ENCODE measurements at regions not wholly inside any gene's neighbourhood (a gene's known extent, or its start where the extent isn't known, plus 50 kb on each side); places are given as distances from the start of the nearest gene placed in this dataset.

DNA sequence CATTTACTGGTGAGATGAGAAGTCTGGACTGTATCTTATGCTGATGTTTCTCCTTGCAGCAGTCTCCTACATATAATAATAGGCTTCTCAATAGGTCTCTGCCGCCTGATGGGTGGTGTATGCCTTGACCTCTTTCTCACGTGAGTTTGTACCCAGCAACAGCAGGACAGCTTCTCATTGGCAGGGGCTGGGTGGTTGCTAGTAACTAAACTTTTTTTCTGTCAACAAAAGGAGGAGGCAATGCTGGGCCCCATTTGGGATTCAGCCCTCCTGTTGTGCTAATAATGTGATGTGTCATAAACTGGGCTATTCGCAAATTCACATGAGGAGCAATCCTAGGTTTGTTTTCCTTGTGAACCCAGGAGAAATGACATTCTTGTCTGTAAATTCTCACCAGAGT, 533.6 kb downstream of the GATA3 start:
- no peak for DNase-seq (ENCODE audit: low read depth, low spot score)
- WGBS (ENCODE audit: insufficient coverage, insufficient replicate concordance, low lambda C conversion rate, missing lambda C conversion rate): 33% methylated on average over 3 of the region's 3 CpGs
- POLR2A ChIA-PET: no interaction called here
- Histone ChIP-seq H3K4me1 (ENCODE audit: control insufficient read depth, insufficient read depth, low read length) (no peaks in the 10 kb centered on the region), H3K4me3 (no peak overlapping the region), H3K27me3 (replicated peaks in 1 of 2; ENCODE audit: control insufficient read depth in 2 of 2, insufficient read depth in 2 of 2, low read length in 1 of 2) (no peaks in the 10 kb centered on the region), H2AFZ (ENCODE audit: control insufficient read depth, low read depth, low read length) (no peak overlapping the region), H3K9ac (ENCODE audit: control insufficient read depth, insufficient read depth, low read length) (no peak overlapping the region), H3K36me3 (ENCODE audit: control insufficient read depth in 2 of 2, insufficient read depth in 2 of 2, low read length in 1 of 2) (no peaks in the 10 kb centered on the region), H4K20me1 (ENCODE audit: control insufficient read depth, insufficient read depth) (no peaks in the 10 kb centered on the region), H3K79me2 (ENCODE audit: control insufficient read depth, insufficient read depth, low read length) (no peaks in the 10 kb centered on the region), H3K27ac (ENCODE audit: control insufficient read depth, insufficient read depth) (no peak overlapping the region), H3K9me3 (replicated peaks; ENCODE audit: control insufficient read depth, insufficient read depth, low read length) (no peaks in the 10 kb centered on the region), H3K4me2 (ENCODE audit: control insufficient read depth, insufficient read depth) (no peak overlapping the region)
- intact Hi-C loops (cut with micrococcal nuclease; ENCODE audit: unreplicated experiment) (no loop called here), in situ Hi-C loops (cut with MboI) (no loop called here)
- ATAC-seq: no peak
- CTCF ChIA-PET: no interaction called here
- BruUV-seq (replicated peaks): no TSS peak
- FAIRE-seq: no peak
- RAD21 ChIA-PET (ENCODE audit: unreplicated experiment): no interaction called here
- SMC1A ChIA-PET (ENCODE audit: uncharacterized antibody, unreplicated experiment): no interaction called here
- TF ChIP-seq POLR2A (IDR thresholded peaks at IDR 0.05; ENCODE audit: low read depth, low read length) (no peak), KDM1A (IDR thresholded peaks at IDR 0.05; ENCODE audit: borderline replicate concordance) (no peak), NFYB (IDR thresholded peaks at IDR 0.05; ENCODE audit: insufficient read depth, low read depth, low read length) (no peak), IKZF1 (conservative IDR thresholded peaks at IDR 0.05) (no peak), NR2C2 (IDR thresholded peaks at IDR 0.05; ENCODE audit: borderline replicate concordance, control insufficient read depth, insufficient read length, low read depth) (no peak), SREBF1 (IDR thresholded peaks at IDR 0.05; ENCODE audit: low read length) (no peak), CHD4 (IDR thresholded peaks at IDR 0.05) (no peak), MTA3 (IDR thresholded peaks at IDR 0.05; ENCODE audit: borderline replicate concordance, low read length) (no peak), STAT3 (IDR thresholded peaks at IDR 0.05; ENCODE audit: low read depth, low read length) (no peak)
- TF ChIP-seq, protein P1, sequence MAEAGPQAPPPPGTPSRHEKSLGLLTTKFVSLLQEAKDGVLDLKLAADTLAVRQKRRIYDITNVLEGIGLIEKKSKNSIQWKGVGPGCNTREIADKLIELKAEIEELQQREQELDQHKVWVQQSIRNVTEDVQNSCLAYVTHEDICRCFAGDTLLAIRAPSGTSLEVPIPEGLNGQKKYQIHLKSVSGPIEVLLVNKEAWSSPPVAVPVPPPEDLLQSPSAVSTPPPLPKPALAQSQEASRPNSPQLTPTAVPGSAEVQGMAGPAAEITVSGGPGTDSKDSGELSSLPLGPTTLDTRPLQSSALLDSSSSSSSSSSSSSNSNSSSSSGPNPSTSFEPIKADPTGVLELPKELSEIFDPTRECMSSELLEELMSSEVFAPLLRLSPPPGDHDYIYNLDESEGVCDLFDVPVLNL (IDR thresholded peaks at IDR 0.05; ENCODE audit: low read depth, low read length): no peak
- TF ChIP-seq, protein P2, sequence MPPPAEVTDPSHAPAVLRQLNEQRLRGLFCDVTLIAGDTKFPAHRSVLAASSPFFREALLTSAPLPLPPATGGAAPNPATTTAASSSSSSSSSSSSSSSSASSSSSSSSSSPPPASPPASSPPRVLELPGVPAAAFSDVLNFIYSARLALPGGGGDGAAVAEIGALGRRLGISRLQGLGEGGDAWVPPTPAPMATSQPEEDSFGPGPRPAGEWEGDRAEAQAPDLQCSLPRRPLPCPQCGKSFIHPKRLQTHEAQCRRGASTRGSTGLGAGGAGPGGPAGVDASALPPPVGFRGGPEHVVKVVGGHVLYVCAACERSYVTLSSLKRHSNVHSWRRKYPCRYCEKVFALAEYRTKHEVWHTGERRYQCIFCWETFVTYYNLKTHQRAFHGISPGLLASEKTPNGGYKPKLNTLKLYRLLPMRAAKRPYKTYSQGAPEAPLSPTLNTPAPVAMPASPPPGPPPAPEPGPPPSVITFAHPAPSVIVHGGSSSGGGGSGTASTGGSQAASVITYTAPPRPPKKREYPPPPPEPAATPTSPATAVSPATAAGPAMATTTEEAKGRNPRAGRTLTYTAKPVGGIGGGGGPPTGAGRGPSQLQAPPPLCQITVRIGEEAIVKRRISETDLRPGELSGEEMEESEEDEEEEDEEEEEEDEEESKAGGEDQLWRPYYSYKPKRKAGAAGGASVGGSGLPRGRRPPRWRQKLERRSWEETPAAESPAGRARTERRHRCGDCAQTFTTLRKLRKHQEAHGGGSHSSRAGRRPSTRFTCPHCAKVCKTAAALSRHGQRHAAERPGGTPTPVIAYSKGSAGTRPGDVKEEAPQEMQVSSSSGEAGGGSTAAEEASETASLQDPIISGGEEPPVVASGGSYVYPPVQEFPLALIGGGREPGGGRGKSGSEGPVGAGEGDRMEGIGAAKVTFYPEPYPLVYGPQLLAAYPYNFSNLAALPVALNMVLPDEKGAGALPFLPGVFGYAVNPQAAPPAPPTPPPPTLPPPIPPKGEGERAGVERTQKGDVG (CRISPR knock-in tag; IDR thresholded peaks at IDR 0.05): no peak
- TF ChIP-seq, protein P3, sequence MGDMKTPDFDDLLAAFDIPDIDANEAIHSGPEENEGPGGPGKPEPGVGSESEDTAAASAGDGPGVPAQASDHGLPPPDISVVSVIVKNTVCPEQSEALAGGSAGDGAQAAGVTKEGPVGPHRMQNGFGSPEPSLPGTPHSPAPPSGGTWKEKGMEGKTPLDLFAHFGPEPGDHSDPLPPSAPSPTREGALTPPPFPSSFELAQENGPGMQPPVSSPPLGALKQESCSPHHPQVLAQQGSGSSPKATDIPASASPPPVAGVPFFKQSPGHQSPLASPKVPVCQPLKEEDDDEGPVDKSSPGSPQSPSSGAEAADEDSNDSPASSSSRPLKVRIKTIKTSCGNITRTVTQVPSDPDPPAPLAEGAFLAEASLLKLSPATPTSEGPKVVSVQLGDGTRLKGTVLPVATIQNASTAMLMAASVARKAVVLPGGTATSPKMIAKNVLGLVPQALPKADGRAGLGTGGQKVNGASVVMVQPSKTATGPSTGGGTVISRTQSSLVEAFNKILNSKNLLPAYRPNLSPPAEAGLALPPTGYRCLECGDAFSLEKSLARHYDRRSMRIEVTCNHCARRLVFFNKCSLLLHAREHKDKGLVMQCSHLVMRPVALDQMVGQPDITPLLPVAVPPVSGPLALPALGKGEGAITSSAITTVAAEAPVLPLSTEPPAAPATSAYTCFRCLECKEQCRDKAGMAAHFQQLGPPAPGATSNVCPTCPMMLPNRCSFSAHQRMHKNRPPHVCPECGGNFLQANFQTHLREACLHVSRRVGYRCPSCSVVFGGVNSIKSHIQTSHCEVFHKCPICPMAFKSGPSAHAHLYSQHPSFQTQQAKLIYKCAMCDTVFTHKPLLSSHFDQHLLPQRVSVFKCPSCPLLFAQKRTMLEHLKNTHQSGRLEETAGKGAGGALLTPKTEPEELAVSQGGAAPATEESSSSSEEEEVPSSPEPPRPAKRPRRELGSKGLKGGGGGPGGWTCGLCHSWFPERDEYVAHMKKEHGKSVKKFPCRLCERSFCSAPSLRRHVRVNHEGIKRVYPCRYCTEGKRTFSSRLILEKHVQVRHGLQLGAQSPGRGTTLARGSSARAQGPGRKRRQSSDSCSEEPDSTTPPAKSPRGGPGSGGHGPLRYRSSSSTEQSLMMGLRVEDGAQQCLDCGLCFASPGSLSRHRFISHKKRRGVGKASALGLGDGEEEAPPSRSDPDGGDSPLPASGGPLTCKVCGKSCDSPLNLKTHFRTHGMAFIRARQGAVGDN (IDR thresholded peaks at IDR 0.05): no peak
